ENCODE measurements at regions not wholly inside any gene's neighbourhood (a gene's known extent, or its start where the extent isn't known, plus 50 kb on each side); places are given as distances from the start of the nearest gene placed in this dataset.
A peak's percentile ranks its signal among the peaks of the same experiment; 100 is the strongest.

DNA sequence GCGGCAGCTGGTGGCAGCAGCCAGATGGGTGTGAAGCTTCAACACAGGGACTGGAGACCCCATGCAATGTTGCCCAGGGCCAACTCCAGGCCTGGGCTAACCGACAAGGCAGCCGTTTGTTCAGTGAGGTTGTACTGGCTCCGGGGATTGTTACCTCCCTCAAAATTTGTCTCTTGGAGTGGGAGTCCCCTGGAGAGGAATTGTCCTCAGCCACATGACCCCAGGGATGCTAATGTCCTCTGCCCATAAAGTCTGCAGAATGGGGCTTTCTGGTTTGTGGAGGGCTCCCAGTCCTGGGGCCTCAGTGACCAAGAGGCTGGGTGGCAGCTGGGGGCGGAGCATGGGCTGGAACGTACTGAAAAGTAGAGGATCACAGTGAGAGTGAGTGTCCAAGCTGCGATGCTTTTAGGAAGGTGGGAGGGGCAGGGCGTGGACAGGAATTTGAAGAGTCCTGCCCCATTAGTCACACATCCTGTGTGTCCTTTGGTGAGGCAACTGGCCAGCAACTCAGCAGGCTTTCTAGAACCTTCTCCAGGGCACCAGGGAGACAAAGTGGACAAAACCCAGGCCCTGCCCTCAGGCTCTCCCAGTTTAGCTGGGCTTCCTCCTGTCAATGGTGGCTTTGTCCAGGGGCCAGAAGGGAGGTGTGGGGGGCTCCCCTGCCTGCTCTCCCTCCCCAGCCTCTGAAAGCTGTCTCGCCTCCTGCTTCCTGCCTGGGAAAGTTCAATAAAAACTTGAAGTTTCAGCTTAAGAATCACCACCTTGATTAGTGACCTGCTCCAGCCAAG lies 114.0 kb downstream of the NSG2 start:
- no peak for DNase-seq (ENCODE audit: low read depth)

- DNase-seq (ENCODE audit: low read depth), result no peak
Measured at GRCh38 chr5:174165406-174165805, 119.9 kb downstream of the NSG2 start.

GRCh38 chr5:174166231-174167079 lies 120.9 kb downstream of the NSG2 start:
- DNase-seq (ENCODE audit: low read depth), result no peak

GRCh38 chr5:174167080-174167910 lies 121.8 kb downstream of the NSG2 start:
- DNase-seq (ENCODE audit: low read depth), result no peak

DNA sequence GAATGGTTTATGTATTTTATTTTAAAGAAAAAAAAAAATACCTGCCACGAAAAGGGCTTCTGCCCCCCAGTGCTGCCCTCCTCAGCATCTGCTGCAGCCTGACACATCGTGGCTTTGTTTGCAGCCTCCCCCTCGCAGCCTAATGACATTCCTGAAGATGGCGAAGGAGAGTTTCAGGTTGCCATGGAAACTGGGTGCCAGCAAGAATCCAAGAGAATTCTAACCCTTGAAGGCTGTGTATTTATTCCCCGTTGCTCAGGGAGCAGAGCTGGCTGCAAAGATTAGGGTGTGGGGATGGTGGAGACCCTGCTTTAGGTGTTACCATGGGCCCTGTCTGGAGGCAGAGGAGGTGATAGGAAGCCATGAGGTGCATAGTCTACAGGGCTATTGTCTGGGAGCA lies 126.6 kb downstream of the NSG2 start:
- no peak for DNase-seq (ENCODE audit: low read depth)

DNA sequence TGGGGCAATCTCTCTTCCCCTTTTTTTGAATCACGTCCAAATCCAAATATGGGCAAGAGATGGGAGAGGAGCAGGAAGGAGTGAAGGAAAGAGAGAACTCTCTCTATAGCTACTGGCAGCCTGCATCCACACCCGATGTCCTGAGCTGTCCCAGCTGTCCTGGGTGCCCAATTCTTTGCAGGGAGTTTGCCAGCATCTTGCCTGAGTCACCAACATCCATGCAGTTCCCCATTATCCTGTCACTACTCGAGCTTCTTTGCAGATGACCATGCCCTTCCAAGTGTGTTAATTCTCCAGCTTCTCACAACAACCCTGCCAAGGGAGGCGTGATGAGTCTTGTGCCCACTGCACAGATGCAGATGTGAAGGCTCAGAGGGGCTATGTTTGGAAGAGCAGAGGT lies 127.1 kb downstream of the NSG2 start:
- DNase-seq (ENCODE audit: low read depth), result no peak

DNA sequence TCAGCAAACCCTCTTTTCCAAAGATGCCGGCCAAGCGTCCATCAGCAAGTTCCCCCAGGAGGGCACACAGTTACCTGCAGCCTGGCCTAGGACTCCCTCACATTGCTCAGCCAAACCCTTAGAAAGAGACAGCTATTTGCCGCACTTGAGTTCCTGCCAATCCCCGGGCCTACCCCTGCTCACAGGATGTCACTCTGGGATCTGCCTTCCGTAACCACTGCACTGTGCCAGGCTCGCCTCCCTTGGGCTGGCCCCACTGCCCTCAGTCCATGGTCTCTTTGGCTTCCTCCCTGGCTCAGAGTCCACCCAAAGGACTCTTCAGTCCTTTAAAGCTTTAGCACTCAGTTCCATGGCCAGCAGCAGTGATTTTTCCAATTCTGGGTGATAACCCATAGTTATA lies 128.3 kb downstream of the NSG2 start:
- DNase-seq (ENCODE audit: low read depth), result no peak

- DNase-seq (ENCODE audit: low read depth), result no peak
Measured at GRCh38 chr5:174175716-174176268, 130.3 kb downstream of the NSG2 start.

DNA sequence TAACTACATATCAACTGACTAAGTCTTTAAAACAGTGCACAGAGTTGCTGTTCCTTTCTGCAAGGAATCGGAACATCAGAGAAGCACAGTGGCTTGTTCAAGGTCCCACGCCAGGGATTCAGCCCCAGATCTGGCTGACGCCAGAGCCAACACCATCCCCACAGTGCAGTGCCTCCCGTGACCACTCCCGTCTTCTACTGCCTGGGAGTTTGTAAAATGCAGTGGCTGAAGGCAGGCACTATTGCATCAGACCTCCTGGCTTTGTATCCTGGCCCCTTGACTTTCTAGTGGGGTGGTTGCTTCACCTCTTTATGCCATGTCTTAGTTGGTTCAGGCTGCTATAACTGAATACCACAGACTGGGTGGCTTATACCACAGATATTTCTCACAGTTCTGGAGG lies 131.0 kb downstream of the NSG2 start:
- no peak for DNase-seq (ENCODE audit: low read depth)

DNA sequence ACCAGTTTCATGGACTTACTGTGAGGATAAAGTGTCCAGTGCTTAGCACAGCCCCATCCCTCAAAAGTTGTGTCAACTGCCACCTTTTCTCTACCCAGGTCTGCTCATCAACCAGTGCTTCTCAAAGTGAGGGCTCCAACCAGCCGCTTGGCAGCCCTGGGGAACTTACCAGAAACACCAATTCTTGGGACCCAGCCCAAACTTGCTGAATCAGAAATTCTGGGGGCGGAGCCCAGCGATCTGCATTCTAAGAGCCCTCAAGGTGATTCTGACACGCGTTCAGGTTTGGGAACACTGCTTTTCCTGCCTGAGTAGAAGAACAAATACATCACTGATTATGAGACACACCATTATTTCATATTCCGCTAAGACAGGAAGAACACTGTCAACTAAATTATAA lies 132.0 kb downstream of the NSG2 start:
- DNase-seq (ENCODE audit: low read depth), result no peak

DNA sequence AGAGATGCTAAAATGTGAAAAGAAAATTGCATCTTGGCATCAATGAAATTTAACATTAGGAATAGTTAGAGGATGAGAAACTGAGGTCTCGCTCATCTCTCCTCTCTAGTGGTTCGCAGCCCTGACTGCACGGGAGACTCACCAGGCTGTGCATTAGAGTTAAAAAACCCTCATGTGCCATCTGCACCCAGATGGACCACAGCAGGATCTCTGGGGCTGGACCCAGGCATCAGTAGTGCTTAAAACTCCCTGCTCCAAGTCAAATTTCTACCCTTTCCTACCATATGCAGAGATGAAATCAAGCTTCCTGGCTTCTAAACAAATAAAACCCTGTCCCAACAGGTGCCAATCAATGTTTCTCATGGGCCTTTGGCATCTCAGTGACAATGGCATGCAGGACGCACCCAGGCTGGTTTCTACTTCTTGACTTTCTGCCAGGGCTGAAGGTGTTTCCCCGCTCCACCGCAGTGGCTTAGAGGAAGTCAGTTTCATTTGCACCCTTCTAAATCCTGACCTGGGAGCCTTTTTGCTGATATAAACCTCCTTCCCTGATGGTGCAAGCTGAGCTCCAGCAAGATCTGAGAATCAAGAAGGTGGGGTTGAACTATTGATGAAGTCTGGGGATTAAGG lies 132.6 kb downstream of the NSG2 start:
- no peak for DNase-seq (ENCODE audit: low read depth)

DNA sequence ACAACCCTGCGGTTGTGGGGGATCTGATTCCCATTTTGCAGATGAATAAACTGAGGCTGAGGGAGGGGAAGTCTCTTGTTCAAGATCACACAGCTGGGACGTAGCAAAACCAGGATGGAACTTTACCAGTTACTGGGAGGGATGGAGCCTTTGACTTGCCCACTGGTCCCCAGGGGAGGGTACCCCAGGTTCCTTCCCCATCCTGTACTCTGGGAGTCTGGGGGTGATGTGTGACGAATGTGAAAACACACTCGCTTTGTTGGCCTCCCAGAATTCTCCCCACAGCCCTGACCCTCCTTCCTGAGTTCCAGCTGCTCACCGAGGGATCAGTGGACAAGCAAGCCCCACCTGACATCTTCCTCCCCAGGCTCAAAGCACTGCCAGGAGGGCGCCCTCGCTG lies 135.1 kb downstream of the NSG2 start:
- DNase-seq (ENCODE audit: low read depth), result no peak

- DNase-seq (ENCODE audit: low read depth), result no peak
Measured at GRCh38 chr5:174182111-174182510, 136.6 kb downstream of the NSG2 start.

DNA sequence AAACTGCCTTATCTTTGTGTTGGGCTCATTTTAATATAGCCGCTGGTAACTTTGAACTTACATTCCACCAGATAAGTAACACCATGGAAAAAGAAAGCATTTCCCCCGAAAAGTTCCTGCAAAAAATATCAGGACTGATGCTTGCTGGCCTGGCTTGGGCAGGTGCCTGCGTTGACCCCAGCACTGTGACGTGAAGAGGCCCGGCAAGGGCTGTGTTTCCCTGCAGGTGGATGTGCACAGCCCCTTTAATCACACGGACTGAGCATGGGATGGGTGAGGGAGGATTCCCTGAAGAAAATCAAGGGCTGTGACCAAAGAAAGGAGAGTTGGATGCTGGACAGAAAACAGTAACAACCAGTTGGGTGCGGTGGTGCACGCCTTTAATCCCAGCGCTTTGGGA lies 138.2 kb downstream of the NSG2 start:
- no peak for DNase-seq (ENCODE audit: low read depth)

DNA sequence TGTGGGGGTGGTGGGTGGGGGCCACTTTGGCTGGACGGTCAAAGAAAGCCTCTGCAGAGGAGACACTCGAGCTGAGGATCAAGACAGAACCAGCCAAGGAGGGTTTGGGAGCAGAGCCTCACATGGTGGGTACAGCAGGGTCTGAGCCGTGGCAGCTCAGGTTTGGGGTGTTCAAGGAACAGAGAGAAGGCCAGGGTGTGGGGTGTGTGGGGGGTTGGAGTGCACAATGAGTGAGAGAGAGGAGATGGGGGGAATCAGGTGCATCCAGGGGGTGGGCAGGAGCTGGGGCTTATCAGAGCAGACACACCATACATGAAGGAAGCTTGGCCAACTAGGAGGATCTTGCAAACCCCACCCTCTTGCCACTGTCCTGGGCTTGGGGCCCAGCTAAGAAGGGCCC lies 140.0 kb downstream of the NSG2 start:
- DNase-seq (ENCODE audit: low read depth), result no peak

GRCh38 chr5:174186096-174186695 lies 140.7 kb downstream of the NSG2 start:
- DNase-seq (ENCODE audit: low read depth), result no peak

DNA sequence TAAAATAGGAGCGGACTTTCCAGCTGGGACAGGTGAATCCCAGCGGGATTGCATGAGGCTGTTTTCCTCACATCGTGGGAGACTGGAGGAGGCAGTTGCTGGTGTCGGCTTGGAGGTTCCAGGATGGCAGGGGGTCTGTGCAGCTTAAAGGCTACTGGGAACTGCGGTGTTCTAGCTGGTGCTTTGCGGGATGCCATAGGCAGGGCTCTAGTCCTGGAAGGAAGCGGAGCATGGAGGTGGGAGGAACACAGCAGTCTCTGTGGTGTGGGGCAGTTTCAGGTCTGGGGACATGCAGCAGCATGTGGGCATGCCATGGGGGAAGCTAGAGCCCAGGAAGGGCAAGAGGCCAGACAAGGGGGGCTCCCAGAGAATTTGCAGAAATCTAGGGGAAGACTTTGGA lies 141.5 kb downstream of the NSG2 start:
- DNase-seq (ENCODE audit: low read depth), result no peak

- DNase-seq (ENCODE audit: low read depth), result no peak
Measured at GRCh38 chr5:174187481-174187880, 142.0 kb downstream of the NSG2 start.

DNA sequence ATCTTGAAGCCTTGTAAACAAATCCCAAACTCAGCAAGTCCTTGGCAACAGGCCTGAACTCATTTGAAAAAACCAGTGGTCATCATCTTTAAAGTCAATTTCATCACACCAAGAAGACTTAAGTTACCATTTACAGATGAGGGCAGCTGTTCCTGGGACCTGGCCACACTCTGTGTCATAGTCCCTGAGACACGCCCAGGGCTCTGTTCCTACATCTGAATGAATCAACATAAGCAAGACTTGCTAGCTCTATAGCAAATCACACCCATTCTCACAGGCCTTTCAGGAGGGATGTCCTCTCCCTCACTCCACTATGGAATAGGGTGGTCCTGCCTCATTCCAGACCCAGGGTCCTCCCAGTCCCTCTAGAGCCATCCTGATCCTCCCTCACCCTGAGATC lies 142.8 kb downstream of the NSG2 start:
- DNase-seq (ENCODE audit: low read depth), result peak; percentile 23

GRCh38 chr5:174189654-174190541 lies 144.4 kb downstream of the NSG2 start:
- no peak for DNase-seq (ENCODE audit: low read depth)

All from stromal cell of bone marrow (primary cell).